Endothelial cell of umbilical vein (primary cell): ENCODE measurements at regions not wholly inside any gene's neighbourhood (a gene's known extent, or its start where the extent isn't known, plus 50 kb on each side); places are given as distances from the start of the nearest gene placed in this dataset.

Source experiments
- BruUV-seq: library from RNA; stranded (reverse); fragments of 400-500 nt; replicated peaks from 2 replicates; lab custom pipeline; 2021; lab: Mats Ljungman, UMichigan
- CTCF ChIA-PET: fragments of 300-600, 350-600 bp; sonication (Branson Sonifier 250); formaldehyde crosslinking; loops from one replicate; lab custom pipeline; 2021; ENCODE audit warnings: antibody characterized with exemption, inconsistent platforms; lab: Charles Lee
- POLR2A ChIA-PET: fragments of 300-600, 350-600 bp; sonication (Branson Sonifier 250); formaldehyde crosslinking; loops from one replicate; lab custom pipeline; 2021; ENCODE audit warnings: antibody characterized with exemption, inconsistent platforms; lab: Charles Lee
- DNase-seq: peaks from one replicate; pipeline ENCODE4 v3.0.0-alpha.2; 2011; ENCODE audit warnings: low read depth, low spot score
- FAIRE-seq: peaks from 2 replicates; lab custom pipeline; 2011; peaks lifted over from hg19 to GRCh38; lab: Jason Lieb, UNC
- H2AFZ ChIP-seq: 2 replicates; pipeline ENCODE4 v1.6.0; 2012; ENCODE audit warnings: low read depth, low read length, control low read depth, inconsistent platforms
- H3K27ac ChIP-seq: 2 replicates; pipeline ENCODE4 v1.5.1; 2011; ENCODE audit warnings: low read depth, mild to moderate bottlenecking, control low read depth, low read length, moderate library complexity; ENCODE audit not compliant: insufficient read depth
- H3K27me3 ChIP-seq, 2 experiments: 2 replicates each; pipeline versions ENCODE4 v1.6.0 to v1.6.1; 2011; ENCODE audit warnings: low read length in 2 of 2, mixed read lengths in 1 of 2; ENCODE audit not compliant: control insufficient read depth in 2 of 2, insufficient read depth in 2 of 2
- H3K36me3 ChIP-seq, 2 experiments: 2 replicates in 1 of 2; 3 replicates in 1 of 2; pipeline ENCODE4 v1.5.1; 2011; ENCODE audit warnings: low read length in 2 of 2, mild to moderate bottlenecking in 1 of 2, moderate library complexity in 1 of 2; ENCODE audit not compliant: control insufficient read depth in 2 of 2, insufficient read depth in 2 of 2; ENCODE audit errors: extremely low read depth in 1 of 2
- H3K4me1 ChIP-seq: 3 replicates; pipeline ENCODE4 v1.5.1; 2011; ENCODE audit warnings: mild to moderate bottlenecking, low read length; ENCODE audit not compliant: control insufficient read depth, insufficient read depth; ENCODE audit errors: extremely low read depth
- H3K4me2 ChIP-seq: 2 replicates; pipeline ENCODE4 v1.6.1; 2011; ENCODE audit warnings: low read length, control low read depth, mixed read lengths; ENCODE audit not compliant: insufficient read depth
- H3K4me3 ChIP-seq, 3 experiments: fragments of 200-600 bp in 1 of 3; sonication (generic), shearing (Covaris generic) in 1 of 3; replicated peaks in 1 of 3; 2 replicates each; pipeline ENCODE4 v1.5.1; 2011 to 2016; ENCODE audit warnings: control low read depth in 3 of 3, low read length in 3 of 3, mild to moderate bottlenecking in 2 of 3, inconsistent platforms in 1 of 3, low read depth in 1 of 3, moderate library complexity in 1 of 3; ENCODE audit not compliant: insufficient read depth in 1 of 3
- H3K79me2 ChIP-seq: 2 replicates; pipeline ENCODE4 v1.6.0; 2012; ENCODE audit warnings: low read length, inconsistent platforms; ENCODE audit not compliant: control insufficient read depth, insufficient read depth
- H3K9ac ChIP-seq: replicated peaks from 2 replicates; pipeline ENCODE3; 2011; ENCODE audit warnings: low read length, control low read depth; ENCODE audit not compliant: insufficient read depth; ENCODE audit errors: extremely low read depth
- H3K9me1 ChIP-seq: replicated peaks from 3 replicates; pipeline ENCODE4 v1.6.0; 2011; ENCODE audit warnings: mild to moderate bottlenecking, low read length; ENCODE audit not compliant: control insufficient read depth, insufficient read depth; ENCODE audit errors: extremely low read depth
- H3K9me3 ChIP-seq: replicated peaks from 2 replicates; pipeline ENCODE4 v1.5.1; 2012; ENCODE audit warnings: low read length, inconsistent platforms; ENCODE audit not compliant: control insufficient read depth, insufficient read depth
- H4K20me1 ChIP-seq: replicated peaks from 2 replicates; pipeline ENCODE3; 2011; ENCODE audit warnings: mild to moderate bottlenecking, low read length; ENCODE audit not compliant: control insufficient read depth, insufficient read depth; ENCODE audit errors: extremely low read depth
- EZH2 ChIP-seq: IDR thresholded peaks from 2 replicates; pipeline ENCODE4 v1.6.1; 2012; ENCODE audit warnings: borderline replicate concordance, low read depth, mild to moderate bottlenecking, moderate library complexity, low read length, inconsistent platforms; ENCODE audit not compliant: severe bottlenecking
- FOS ChIP-seq: IDR thresholded peaks from 2 replicates; pipeline ENCODE4 v1.6.1; 2011; ENCODE audit warnings: mild to moderate bottlenecking, low read length, moderate library complexity, borderline replicate concordance; ENCODE audit not compliant: insufficient read depth
- GATA2 ChIP-seq: IDR thresholded peaks from 2 replicates; pipeline ENCODE4 v1.7.0; 2011; ENCODE audit warnings: low read depth, mild to moderate bottlenecking, moderate library complexity, mixed read lengths, low read length; ENCODE audit not compliant: insufficient read length, insufficient read depth
- JUN ChIP-seq: IDR thresholded peaks from 2 replicates; pipeline ENCODE4 v1.6.1; 2011; ENCODE audit warnings: borderline replicate concordance, low read depth; ENCODE audit not compliant: insufficient read length, insufficient read depth
- MYC ChIP-seq: IDR thresholded peaks from one replicate; pipeline ENCODE4 v1.6.1; 2011; ENCODE audit warnings: mild to moderate bottlenecking, low read depth, low read length
- POLR2A ChIP-seq: IDR thresholded peaks from 2 replicates; pipeline ENCODE4 v1.6.1; 2012; ENCODE audit warnings: low read depth, mild to moderate bottlenecking, control low read depth, low read length
- POLR2AphosphoS5 ChIP-seq: IDR thresholded peaks from 2 replicates; pipeline ENCODE4 v1.6.1; 2012; ENCODE audit warnings: low read depth, mild to moderate bottlenecking, control low read depth, low read length, moderate library complexity; ENCODE audit not compliant: insufficient read depth
- dilution Hi-C: fragments of 300-500 bp; cut with MboI; formaldehyde crosslinking; loops from one replicate; pipeline ENCODE4 v1.15.0; 2019; ENCODE audit warnings: low sequenced_read_pairs; ENCODE audit not compliant: extremely low pct_ligation_motif_present
- intact Hi-C: fragments of 100-400 bp; cut with micrococcal nuclease; formaldehyde crosslinking; loops from one replicate; pipeline ENCODE4 v1.10.0; 2022
- TF ChIP-seq, protein P1 (sequence below), 2 donors: IDR thresholded peaks; 1 replicate in 1 of 2; 2 replicates in 1 of 2; pipeline ENCODE4 v1.5.1; 2011; ENCODE audit warnings: low read length in 2 of 2, mild to moderate bottlenecking in 2 of 2, moderate library complexity in 2 of 2, control low read depth in 1 of 2, inconsistent platforms in 1 of 2, low read depth in 1 of 2; ENCODE audit not compliant: insufficient read depth in 1 of 2; ENCODE audit errors: extremely low read depth in 1 of 2
- TF ChIP-seq, protein P2 (sequence below): IDR thresholded peaks from 2 replicates; pipeline ENCODE4 v1.6.1; 2011; ENCODE audit not compliant: insufficient read depth, insufficient read length

- intact Hi-C loops = no loop called here
- DNase-seq = no peak
- no peak for FAIRE-seq
- H3K27me3 ChIP-seq = no peaks in the 10 kb centered on the region
- H3K4me2 ChIP-seq = no peak overlapping the region
- no TSS peak for BruUV-seq
- ChIA-PET CTCF (no interaction called here), POLR2A (no interaction called here)
- no peaks in the 10 kb centered on the region for H3K9me3 ChIP-seq
- H3K27ac ChIP-seq = no peak overlapping the region
- dilution Hi-C loops = no loop called here
- TF ChIP-seq POLR2A (no peak), POLR2AphosphoS5 (no peak), EZH2 (no peak), MYC (no peak), GATA2 (no peak), JUN (no peak), FOS (no peak)
- TF ChIP-seq, protein P1, sequence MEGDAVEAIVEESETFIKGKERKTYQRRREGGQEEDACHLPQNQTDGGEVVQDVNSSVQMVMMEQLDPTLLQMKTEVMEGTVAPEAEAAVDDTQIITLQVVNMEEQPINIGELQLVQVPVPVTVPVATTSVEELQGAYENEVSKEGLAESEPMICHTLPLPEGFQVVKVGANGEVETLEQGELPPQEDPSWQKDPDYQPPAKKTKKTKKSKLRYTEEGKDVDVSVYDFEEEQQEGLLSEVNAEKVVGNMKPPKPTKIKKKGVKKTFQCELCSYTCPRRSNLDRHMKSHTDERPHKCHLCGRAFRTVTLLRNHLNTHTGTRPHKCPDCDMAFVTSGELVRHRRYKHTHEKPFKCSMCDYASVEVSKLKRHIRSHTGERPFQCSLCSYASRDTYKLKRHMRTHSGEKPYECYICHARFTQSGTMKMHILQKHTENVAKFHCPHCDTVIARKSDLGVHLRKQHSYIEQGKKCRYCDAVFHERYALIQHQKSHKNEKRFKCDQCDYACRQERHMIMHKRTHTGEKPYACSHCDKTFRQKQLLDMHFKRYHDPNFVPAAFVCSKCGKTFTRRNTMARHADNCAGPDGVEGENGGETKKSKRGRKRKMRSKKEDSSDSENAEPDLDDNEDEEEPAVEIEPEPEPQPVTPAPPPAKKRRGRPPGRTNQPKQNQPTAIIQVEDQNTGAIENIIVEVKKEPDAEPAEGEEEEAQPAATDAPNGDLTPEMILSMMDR (IDR thresholded peaks at IDR 0.05; ENCODE audit: extremely low read depth in 1 of 2, insufficient read depth in 1 of 2, low read depth in 1 of 2, low read length in 2 of 2) = no peak
- TF ChIP-seq, protein P2, sequence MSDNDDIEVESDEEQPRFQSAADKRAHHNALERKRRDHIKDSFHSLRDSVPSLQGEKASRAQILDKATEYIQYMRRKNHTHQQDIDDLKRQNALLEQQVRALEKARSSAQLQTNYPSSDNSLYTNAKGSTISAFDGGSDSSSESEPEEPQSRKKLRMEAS = no peak
- no peak overlapping the region for H3K9ac ChIP-seq
- H3K4me3 ChIP-seq = no peak overlapping the region
- no peaks in the 10 kb centered on the region for H3K9me1 ChIP-seq
- H3K4me1 ChIP-seq = no peaks in the 10 kb centered on the region
- no peaks in the 10 kb centered on the region for H4K20me1 ChIP-seq
- no peaks in the 10 kb centered on the region for H3K79me2 ChIP-seq
- no peaks in the 10 kb centered on the region for H3K36me3 ChIP-seq
- H2AFZ ChIP-seq = no peak overlapping the region
Observed at GRCh38 chr1:29933067-29933466, 696.7 kb downstream of the PTPRU start.
